AG10803 (cell line): ENCODE measurements at regions not wholly inside any gene's neighbourhood (a gene's known extent, or its start where the extent isn't known, plus 50 kb on each side); places are given as distances from the start of the nearest gene placed in this dataset.

Experiments
- DNase-seq: peaks from one replicate; pipeline ENCODE4 v3.0.0; 2010; ENCODE audit warnings: low read depth
- H3K4me3 ChIP-seq: 2 replicates; pipeline ENCODE4 v1.5.1; 2011; ENCODE audit warnings: mild to moderate bottlenecking, low read length, control low read depth
- TF ChIP-seq, protein P1 (sequence below): conservative IDR thresholded peaks from 2 replicates; pipeline ENCODE4 v1.5.1; 2011; ENCODE audit warnings: mild to moderate bottlenecking, low read length, control low read depth, inconsistent platforms

DNA sequence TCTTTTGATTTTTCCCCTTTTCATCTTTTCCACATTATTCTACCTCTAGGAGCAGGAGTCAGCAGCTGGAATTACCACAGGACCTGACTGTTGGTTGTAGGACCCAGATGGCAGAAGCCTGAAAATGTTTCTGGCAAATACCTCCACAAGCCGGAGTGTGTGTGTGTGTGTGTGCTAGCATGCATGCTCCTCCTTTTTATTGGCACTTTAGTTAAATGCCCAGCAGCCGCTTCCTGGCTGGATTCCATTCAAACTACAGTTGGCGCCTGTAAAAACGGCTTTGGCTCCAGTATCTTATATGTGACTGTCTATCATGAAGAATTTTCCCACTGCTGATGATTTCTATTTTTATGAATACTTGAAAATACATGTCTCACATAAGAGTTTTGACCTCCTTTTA, 319.7 kb upstream of the SP4 start:
- no peak overlapping the region for H3K4me3 ChIP-seq
- TF ChIP-seq, protein P1, sequence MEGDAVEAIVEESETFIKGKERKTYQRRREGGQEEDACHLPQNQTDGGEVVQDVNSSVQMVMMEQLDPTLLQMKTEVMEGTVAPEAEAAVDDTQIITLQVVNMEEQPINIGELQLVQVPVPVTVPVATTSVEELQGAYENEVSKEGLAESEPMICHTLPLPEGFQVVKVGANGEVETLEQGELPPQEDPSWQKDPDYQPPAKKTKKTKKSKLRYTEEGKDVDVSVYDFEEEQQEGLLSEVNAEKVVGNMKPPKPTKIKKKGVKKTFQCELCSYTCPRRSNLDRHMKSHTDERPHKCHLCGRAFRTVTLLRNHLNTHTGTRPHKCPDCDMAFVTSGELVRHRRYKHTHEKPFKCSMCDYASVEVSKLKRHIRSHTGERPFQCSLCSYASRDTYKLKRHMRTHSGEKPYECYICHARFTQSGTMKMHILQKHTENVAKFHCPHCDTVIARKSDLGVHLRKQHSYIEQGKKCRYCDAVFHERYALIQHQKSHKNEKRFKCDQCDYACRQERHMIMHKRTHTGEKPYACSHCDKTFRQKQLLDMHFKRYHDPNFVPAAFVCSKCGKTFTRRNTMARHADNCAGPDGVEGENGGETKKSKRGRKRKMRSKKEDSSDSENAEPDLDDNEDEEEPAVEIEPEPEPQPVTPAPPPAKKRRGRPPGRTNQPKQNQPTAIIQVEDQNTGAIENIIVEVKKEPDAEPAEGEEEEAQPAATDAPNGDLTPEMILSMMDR: no peak
- DNase-seq: no peak

DNA sequence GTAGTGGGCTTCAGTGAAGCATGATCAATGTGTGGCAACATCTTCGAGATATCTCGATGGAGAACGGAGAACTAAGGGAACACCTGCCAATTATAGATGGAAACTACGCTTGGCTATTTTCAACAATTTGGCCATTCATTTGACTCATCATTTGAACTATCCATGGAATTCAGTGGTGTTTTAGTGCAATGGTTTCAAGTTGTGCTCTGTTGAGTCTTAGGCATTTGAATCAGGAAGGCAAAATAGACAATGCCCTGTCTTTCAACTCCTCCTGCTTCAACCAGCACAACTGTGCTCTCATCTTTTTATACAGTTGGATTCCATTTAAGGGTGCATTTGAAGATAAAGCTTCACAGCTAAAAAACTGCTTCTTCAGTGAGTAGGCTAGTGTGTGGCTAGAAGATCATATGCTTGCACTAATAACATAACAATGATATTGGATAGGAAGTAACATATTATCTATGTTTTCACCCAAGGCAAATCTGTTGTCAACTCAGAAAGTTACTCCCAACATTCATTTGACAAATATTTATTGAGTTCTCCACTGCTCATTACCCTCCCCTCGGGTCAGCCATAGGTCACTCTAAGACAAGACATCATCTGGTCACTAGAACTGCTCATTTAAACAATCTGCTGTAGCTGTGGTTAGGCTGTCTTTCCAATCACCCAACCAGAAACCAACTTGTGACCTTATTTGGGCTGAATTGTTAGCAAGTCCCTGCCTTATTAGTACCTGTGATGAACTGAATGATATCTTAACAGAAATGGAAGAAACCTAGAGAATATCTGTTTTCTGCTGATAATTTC, 314.1 kb upstream of the SP4 start:
- no peak overlapping the region for H3K4me3 ChIP-seq
- DNase-seq: no peak
- TF ChIP-seq, protein P1: no peak

DNA sequence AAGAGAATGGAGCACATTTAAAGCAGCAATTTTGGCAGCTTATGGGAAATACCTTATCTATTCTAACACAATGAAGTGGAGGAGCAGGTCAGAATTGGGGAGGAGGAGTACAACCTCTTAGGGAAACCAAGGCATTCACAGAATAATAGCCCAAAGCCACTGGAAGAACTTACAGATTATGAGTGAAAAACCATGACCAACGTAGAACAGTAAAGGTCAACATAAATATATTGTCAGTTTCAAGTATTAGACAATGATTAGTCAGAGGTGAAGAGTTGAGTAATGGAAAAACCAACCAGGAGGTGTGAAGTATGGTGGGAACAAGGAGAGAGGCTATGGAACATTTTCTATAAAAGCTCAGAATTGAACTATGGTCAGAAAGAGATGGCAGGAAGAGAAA, 304.3 kb upstream of the SP4 start:
- no peak for DNase-seq
- H3K4me3 ChIP-seq: no peak overlapping the region
- TF ChIP-seq, protein P1: no peak

DNA sequence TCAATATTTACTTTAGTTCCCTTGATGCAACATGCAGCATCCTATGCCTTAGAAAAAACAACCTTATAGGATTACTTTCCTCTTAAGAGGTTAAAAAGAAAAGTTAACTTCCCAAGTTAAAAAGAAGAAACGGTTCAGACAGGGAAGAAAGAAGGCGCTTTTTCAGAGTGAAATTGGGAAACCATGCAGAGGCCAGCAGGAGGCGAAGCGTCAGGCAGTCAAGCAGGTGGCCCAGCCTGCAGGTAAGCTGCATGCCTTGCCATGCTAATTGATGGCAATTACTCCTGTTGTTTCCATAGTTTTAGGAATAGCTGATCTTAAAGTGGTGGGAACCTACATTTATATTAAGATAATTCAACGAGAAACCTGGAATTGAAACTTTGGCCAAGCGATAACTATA, 302.6 kb upstream of the SP4 start:
- H3K4me3 ChIP-seq: no peak overlapping the region
- TF ChIP-seq, protein P1: no peak
- DNase-seq: no peak

DNA sequence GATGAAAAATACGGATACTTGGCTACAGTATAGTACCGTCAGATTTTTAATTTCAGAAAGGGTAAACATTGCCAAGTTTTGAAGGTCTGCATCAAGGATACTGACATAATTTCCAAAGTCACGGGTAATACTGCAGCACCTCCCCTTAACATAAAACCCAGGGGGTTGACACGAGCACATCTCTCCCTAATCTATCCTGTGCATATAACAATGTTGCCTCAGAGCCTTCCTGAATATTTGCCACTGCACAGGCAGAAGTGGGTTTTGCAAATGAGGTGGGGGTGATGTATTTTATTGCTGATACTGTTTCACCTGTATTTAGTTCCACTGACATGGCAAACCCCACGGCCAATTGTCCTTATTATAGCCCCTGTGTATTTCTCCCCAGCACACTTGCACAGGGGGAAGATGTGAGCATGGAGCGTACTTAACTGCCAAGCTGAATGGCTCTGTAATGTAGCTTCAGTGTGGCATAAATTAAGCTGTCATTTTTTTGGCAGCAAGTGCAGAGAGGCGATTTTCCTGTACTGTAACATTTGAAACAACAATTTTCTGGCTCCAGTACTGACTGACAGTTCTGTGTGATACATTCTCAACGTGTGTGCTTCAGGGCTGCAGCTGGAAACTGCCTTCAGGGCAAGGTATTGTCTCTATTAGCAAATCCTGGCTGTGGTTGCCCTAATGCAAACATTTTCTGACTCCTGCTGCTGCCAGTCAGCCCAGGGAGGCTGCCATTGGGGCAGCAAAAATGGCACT, 299.6 kb upstream of the SP4 start:
- no peak overlapping the region for H3K4me3 ChIP-seq
- DNase-seq: no peak
- TF ChIP-seq, protein P1: no peak

DNA sequence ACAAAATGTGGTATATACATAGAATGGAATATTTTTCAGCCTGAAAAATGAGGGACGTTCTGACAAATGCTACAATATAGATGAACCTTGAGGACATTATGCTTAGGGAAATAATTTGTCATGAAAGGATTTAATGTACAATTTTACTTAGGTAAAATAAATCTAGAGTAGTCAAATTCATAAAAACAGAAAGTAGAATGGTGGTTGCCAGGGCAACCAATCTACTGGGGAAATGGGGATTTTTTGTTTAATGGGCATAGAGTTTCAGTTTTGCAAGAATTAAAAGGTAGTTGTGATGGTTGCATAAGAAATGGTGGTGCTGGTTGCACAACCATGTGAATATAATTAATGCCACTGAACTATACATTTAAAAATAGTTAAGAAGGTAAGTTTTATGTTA, 296.0 kb upstream of the SP4 start:
- TF ChIP-seq, protein P1: no peak
- DNase-seq: no peak

DNA sequence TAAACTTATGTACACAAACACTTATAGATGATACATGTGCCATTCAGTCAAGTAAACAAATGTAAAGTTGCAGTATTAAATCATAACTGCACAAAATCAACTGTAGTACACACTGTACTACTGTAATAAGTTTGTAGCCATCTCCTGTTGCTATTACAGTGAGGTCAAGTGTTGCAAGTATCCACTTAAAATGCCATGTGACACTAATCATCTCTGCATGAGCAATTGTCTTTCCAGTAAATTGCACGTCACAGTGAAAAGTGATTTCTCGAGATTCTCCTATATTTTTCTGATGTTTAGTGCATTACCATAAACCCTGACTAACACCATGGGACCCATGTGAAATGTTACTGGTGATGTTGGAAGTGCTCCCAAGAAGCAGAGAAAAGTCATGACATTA, 293.3 kb upstream of the SP4 start:
- DNase-seq: no peak
- TF ChIP-seq, protein P1: no peak
- H3K4me3 ChIP-seq: no peak overlapping the region

More for the DNA sequence above, 296.0 kb upstream of the SP4 start:
- no peak overlapping the region for H3K4me3 ChIP-seq
